NCI-H1930 (cell line): ENCODE measurements at regions not wholly inside any gene's neighbourhood (a gene's known extent, or its start where the extent isn't known, plus 50 kb on each side); places are given as distances from the start of the nearest gene placed in this dataset.

Experiments used
- DNase-seq, 2 experiments: peaks; one replicate each; lab custom pipeline; 2025; lab: John Stamatoyannopoulos, UW

DNA sequence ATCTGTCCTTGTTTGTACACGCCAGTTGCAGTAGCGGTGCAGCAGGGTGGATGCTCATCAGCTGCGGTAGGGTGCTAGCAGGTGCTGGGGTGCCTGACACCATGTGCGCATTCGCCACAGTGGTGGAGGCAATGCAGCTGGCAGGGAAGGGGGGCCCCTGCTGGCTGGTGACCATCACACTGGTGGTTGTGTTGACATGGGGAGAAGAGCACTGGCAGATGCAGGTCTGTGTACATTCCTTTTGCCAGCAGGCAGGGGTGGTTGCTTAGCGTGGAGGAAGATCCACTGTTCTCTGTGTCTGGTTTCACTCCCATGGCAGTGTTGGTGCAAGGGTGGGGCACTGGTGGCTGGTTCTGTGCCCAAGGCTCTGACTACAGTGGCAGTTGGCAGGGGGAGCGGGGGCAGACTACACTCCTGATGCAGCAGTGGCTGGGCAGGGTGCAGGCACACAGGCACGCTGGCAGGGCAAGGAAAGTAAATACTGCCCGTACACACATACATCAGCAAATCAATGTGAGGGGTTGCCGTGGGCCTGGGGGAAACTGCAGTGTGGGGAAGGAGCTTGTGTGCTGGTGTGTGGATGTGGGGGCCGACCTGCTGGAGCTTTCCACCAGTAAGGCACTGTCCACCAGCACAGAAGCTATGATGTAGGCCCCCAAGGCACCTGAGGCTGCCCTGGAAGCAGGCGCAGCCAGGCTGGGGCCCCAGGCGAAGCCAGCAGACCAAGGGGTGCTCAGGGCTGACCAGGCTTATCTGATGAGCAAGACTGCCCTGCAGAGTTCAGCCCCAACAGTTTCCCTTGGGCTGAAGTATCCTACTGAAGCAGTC lies 87.2 kb upstream of the UNC5B start:
- no peak for DNase-seq

DNA sequence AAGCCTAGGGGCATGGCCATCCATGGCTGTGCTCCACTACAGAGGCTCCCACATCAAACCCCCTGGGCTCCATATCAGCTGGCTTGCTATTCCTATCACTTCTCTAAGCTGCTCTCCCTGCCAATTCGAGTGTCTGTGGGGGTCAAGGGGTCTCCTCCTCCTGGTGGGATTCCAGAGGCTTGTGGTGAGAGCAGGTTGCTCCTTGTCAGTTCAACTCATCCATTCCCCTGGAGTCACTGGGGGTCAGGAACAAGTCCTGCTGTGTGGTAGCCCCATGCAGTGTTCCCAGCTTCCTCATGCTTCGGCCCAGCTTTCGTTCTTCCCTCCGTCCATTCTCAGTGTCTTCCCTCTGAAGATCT lies 86.6 kb upstream of the UNC5B start:
- DNase-seq = no peak

DNA sequence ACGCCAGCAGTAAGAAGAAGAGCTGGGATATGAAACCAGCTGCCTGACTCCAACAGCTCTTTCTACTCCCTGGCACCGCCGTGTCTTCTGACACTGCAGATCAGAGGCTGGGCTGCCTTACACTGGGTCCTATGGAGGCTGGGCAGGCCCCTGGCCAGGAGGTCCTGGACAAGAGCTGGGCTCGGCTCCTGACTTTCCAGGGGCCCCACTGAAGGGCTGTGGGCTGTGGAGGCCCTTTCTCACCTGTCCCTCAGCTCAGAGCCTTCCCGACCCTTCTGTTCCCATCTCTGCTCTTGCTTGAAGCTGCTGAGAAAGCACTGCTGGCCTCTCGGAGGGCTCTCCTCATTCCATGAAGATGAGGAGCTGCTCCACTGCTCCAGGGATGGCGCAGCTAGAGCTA lies 85.9 kb upstream of the UNC5B start:
- no peak for DNase-seq

DNA sequence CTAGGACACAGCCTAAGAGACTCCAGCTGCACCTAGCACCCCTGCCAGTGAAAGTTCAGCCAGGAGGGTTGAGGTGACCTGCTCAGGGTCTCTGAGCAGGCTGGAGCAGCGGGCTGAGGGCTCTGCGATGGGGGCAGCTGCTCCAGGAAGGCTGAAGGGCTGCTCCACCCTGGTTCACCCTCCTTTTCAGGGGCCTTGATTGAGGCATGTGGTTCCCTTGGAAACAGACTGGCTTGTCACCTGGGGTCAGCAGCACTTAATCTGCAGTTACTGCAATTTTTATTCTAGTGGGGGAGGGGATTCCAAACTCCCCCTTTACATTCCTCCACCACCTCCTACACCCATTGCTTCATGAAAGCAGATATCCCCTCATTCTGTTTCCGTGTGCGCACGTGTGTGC lies 85.3 kb upstream of the UNC5B start:
- no peak for DNase-seq

DNA sequence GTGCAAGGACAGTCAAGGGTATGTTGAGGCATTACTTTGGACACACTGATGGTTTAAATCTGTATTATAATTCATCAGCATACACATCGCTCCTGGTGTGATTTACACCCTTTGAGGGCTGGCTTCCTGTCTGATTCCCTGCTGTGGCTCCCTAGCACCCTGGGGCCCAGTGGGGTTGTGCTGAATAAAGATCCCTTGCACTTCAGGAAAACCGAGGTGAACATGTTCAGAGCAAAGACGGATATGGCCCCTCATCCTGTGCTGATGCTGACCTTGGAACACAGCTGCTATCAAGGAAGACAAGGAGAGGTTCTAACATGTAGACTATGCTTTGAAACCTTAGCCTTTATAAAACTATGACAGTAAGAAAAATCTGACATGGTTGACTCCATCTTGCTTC lies 84.6 kb upstream of the UNC5B start:
- DNase-seq = no peak

DNA sequence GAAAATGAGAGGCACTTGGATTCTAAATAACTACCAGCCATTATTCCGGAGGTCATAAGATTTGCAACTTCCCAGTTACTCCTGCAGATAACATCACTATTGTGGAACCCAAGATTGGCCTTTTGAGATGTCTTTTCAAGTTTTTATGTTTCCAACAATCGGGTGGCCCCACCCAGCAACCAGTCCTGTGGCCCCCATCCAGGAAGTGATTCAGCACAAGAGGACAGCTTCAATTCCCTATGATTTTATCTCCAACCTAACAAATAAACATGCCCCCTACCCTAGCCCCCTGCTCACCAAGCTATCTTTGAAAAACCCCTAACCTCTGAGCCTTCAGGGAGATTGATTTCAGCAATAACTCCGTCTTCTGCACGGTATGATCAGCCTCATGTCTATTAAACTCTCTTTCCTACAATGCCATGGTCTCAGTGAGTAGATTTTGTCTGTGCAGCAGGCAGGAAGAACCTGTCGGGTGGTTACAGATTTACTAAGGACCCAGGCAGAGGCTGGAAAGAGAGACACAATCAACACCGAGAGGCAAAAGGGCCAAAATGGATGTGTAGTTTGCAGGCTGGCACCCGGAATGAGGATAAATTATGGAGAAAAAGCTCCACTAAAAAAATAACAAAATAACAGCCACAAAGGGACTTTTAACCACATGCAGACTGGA lies 83.9 kb upstream of the UNC5B start:
- DNase-seq = no peak

DNA sequence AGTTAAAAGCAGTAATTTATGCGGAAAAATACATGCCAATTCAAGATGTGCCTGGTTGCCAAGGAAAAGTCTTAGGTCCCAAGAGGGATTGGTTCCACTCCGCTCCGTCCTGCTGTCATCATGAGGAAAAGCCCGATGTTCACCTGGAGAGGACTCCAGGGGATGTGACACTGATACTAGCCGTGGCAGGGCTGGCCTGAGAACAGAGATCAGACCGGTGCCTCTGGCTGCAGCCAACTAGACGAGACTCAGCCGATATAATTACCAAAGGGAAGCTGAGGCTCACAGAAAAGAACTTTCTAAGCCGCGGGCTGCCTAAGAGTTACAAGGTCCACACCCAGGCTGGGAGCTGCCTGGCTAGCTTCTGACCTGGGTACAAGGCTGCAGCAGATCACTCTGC lies 81.3 kb upstream of the UNC5B start:
- no peak for DNase-seq

DNA sequence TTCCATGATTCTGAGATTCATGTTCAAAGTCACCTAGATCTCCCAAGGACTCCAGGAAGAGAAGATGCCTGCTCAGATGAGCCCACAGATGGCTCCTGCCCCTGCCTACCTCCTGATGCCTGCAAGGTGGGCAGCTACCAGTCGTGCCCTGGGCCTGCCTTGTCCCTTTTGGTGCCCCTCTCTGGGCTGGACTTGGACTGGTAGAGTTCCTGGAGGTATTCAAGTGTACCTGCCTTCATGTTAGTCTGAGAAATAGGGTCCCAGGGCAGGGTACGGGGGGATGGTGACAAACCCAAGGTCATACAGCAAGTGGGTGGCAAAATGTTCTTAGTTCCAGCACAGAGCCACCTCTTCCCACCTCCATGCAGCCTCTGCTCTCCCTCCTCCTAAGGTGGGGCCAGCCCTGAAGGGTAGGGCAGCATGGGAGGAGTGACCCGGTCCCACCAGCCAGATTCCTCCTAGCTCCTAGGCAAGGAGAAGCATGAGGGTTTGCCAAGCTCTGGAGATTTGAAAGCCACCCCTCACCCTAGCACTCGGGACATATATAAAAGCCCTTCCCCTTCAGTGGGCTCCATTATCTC lies 80.8 kb upstream of the UNC5B start:
- no peak for DNase-seq

DNA sequence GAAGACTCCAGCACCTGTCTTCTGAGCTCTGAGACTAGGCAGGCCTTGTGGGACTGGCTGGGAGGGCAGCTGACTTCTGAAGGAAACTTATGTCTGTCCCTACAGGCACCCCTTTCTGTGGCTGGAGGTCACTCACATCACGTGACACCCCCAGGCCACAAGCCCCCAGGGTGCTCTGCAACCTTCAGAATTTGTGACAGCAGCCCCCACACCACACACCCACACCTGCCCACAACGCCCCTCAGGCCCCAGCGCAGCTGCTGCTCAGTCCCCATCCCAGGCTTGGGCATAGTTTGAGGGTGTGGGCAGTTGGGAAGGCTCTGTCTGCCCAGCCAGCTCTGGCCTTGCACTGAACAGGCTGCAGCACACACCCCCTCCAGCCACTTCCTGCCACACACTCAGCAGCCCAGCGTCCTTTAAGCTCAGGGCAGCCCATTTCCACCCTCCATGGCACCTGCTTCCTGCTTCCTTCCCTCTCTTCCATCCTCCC lies 80.0 kb upstream of the UNC5B start:
- no peak for DNase-seq

DNA sequence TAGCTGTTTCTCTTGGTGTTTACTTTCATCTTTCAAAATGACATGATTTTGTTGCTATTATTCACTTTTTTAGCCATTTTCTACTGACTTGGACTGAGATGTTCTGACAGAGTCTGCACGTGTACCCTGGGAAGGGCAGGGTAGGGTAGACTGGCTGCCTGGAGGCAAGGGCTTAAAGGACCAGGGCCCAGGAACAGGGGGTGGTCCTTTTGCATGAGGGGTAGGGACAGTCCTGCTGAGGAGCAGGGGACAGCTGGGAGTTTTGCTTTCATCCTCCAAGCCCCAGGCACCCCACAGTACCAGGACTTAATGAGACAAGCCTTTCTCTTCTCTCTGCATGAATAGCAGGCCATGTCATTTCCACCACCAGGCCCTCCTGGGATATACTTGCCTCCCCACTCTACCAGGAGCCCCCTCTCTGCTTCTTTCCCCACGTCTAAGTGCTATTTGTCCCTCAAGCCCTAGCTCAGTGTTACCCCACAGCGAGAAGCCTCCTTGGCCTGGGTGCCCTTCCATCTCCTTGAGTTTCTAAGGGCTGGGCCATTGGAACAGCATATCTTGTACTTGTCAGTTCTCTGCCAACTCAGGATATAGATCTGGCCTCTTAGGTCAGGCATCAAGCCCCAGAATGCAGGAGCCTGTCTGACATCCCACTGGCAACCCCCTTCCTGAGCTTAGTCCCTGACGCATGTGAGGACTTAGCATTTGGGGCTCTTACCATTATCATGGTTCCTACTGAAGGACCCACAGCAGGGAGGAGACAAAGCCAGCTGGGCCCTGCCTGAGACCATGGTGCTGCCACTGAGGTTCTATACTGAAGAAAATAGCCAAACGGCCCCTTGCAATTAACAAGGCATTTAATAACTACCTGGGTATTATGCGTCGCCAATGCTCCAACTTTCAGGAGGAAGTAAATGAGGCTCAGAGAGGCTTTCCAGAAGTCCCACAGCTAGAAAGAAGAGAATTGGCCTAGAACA lies 78.4 kb upstream of the UNC5B start:
- no peak for DNase-seq

DNA sequence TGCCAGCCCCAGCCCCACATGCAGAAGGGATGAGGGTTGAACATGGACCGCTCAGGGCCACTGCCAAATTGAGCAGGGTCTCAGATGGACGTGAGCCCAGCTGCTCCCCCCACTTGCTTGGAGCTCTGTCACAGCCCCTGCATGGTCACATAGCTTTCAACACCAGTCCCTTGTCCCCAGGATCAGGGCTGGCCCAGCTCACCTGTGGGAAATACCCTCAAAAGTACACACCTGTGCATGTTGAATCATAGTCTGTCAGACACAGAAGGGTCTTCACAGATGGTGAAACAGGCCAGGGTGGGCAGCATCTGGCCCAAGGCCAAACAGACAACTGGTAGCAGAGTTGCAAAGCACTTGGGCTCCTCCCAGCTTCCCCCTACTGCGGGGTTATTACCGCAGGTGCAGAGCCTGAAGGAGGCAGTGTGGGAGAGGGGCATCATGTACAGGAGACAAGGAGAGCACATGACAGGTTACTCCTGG lies 77.6 kb upstream of the UNC5B start:
- no peak for DNase-seq

DNA sequence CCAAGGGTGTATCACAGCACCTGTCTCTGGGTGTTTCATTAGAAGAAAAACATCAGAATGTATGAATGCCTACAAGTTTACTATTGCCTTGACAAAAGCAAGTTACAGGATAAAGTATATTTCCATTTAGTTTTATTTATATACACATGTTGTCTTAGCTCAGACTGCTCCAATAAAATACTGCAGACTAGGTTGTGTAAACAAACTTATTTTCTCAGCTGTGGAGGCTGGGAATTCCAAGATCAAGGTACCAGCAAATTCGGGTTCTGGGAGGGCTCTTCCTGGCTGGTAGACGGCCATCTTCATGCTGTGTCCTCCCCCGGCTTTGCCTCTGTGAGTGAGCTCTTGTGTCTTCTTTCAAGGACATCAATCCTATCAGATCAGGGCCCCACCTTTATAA lies 77.1 kb upstream of the UNC5B start:
- DNase-seq = no peak

DNA sequence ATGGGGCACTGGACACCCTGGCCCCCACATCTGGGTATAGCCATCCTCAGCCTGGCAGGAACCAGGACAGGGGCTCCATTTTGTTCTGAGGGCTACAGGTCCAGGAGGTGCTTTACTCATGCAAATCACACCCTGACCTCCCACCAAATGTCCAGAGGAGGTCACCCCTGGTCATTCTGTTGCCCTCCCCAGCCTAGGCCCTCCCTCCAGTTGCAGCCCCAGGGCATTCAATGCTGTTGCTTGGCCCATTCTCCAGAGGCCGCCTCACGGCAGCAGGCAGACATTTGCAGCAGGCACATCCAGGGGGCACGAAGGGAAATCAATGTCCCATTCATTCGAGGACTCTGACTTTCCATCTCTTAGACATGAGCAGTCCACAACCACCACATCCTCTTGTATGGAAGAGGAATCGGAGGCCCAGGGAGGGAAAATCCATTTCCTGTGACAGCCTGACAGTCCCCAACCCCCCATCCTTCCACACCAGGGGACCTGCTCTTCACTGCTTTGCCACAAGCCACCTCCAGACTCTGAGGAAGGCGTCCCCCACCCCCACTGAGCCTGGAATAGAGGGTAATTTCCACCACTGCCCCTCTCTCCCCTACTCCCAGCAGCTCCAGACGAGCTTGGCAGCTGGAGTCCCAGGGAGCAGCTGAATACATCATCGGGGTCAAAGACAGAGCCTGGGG lies 76.2 kb upstream of the UNC5B start:
- no peak for DNase-seq

DNA sequence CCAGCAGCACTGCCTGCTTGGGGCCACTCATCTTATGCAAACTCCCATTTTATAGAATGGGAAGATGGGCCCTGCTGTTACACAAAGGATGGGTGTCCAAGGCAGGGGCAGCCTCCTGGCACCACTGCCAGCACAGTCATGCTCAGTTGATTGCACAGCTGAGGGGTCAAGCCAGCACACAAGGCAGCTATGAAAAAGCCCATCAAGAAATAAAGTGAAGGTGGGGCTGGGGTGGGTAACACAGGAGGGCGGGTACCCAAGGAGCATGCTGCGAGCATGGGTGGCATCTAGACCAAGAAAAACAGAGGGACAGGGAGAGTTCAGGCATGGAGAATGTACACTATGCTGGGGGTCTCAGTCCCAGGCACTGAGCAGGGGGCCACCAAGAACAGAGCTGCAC lies 74.7 kb upstream of the UNC5B start:
- no peak for DNase-seq

DNA sequence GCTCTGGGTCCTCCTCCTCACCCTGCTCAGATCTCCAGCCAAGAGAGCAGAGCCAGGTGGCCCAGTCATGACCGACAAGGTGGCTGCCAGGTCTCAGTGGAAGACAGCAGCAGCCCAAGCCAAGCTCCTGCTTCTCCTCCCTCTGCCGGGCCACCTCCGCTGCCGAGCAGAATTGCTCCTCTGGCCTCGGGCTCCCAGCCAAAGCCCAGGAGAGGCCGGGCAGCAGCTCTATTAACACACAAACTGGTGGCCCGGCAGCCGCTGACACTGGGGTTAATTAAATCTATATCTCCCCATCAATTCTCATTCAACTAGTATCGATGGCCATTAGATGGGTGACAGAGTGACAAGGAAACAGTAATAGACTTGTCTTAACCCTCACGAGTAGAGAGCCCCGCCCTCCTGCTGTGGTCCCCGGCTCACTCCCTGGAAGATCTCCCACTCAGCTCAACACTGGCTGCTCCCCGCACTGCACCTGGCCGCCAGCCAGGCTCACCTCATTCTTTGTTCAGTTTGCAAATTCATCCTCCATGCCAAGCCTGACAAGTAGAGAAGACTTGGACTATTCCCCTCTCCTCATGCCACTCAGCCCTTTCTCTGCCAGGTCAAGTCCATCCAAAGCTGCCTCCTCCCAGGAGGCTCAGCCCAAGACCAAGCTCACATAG lies 74.1 kb upstream of the UNC5B start:
- DNase-seq = no peak

DNA sequence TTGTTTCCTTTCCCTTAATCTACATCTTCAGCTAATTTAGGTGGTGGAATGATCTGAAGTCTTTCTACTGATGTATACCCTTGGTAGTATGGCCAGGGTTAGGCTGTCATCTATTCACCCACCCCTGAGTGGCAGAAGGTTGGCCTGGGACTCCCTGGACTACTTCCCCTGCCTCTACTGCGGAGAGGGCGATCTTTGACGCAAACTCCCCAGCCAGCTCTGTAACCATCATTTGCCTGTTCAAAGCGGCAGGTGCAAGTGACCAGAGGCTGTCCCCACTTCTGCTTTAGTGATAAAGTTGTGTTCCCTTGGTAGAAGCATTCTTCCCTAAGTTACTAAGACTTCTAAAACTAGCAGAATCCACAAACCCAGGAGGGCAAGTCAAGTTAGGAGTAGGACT lies 70.8 kb upstream of the UNC5B start:
- no peak for DNase-seq

DNA sequence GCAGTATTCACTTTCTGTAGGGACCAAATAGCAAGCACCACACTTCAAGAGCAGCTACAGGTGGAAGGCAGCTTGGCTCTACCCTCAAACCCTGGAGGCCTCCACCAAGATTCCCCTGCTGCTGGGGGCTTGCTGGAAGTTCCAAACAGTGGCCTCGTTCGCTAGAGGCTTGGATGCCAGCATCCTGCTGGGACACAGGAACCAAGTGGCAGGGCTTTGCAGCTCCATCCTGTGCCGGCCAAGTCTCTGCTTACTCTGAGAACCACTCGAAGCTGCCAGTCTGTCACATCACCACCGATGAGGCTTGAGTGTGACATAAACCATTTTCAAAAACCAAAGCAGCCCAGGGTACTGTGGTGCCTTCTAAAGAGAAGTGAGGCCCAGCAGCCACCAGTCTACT lies 69.2 kb upstream of the UNC5B start:
- DNase-seq = no peak

DNA sequence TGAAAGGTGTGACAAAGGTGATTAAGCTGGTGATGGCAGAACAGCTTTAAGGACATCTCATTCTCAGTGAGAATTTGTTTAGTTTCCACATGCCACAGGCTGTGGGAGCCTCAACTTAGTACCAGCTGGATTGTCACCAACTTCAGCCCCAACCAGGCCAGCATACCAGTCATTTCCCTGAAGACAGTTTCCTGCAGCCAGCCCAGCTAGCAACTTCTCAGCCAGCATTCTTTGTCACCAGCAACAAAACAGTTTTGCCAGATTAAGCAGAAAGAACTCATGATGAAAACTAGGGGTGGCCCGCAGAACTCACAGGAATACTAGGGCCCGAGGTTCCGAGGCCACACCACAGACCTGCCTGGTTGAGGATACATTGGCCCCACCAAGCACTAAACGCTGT lies 68.8 kb upstream of the UNC5B start:
- no peak for DNase-seq

DNA sequence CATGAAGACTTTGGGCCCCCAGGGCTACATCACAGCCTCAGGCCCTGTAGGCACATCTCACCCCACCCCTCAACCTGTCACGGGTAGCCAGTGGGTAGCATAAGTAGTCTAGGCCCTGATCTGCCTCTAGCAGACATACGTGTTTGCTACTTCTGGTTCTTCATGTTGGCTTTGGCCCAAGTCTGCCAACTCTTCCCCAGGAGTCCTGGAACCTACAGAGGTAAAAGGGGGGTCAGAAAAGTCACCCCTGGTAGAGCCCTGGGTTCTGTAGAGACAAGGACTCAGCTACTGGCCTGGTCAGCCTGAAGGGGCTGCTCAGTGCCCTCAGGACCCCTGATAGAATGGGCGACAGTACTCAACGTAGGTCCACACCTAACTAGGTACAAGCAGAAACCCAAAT lies 67.5 kb upstream of the UNC5B start:
- DNase-seq = no peak

DNA sequence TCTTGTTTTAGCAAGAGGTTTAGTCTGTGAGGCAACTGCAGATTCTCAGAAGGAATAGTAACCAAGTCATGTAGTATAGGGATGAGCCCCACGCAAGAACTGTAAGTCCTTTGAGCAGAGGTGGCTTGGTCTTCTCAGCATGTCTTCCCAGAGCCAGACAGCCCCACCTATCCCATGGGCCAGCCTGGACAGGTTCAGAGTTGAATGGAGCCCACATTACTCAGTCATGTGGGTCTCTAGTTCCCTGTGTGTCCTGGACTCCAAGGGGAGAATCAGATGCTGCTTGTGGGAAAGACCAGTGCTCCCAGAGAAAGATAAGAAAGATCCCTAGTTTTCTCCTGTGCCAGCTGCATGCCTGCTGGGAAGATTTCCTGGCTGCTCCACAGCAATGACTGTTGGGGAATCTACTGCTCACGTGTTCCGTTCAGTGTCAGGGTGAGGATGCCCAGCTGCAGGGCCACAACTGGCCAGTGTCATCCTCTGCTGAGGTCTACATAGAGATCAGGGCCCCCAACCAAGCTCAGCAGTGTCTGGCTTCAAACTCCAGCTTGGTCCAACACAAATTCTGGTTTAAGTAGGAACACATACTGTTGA lies 66.9 kb upstream of the UNC5B start:
- no peak for DNase-seq

DNA sequence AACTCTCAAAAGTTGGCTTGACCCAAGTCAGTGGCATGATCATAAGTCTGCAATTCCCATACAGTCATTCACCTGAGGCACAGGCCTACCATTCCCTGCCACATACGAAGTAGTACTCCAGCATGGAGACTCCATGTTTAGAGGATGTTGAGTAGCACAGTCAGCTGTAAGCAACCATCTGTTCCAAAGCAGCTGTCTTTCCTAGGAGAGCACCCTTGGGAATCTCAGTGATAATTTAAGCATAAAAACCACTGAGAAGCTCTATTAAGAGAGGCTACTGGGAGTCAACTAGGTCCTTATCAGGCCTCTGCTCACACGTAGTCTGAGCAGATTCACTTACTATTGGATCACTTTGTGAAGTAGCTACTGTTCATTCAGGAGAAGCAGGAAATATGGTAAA lies 61.6 kb upstream of the UNC5B start:
- no peak for DNase-seq
